ENCODE measurements at regions not wholly inside any gene's neighbourhood (a gene's known extent, or its start where the extent isn't known, plus 50 kb on each side); places are given as distances from the start of the nearest gene placed in this dataset.

- ATAC-seq (no peak), DNase-seq (no peak)
- H3K36me3 ChIP-seq = no peaks in the 10 kb centered on the region
- H3K27me3 ChIP-seq = no peaks in the 10 kb centered on the region
- H3K9me3 ChIP-seq = no peaks in the 10 kb centered on the region
- TF ChIP-seq CTCF (IDR thresholded peaks at IDR 0.05) = no peak
- H3K27ac ChIP-seq = no peak overlapping the region
- H3K4me1 ChIP-seq = no peaks in the 10 kb centered on the region
- intact Hi-C loops (cut with DNase I) = no loop called here
- H3K4me3 ChIP-seq = no peak overlapping the region
Measured at GRCh38 chr15:91733661-91734060, 119.8 kb upstream of the SLCO3A1 start.

- no peak for TF ChIP-seq CTCF (IDR thresholded peaks at IDR 0.05)
- Histone ChIP-seq H3K27me3 (peaks cover 0 to 9% of the 10 kb centered on the region in 2 donors), H3K27ac (no peak overlapping the region), H3K4me3 (no peak overlapping the region), H3K9me3 (no peaks in the 10 kb centered on the region), H3K36me3 (no peaks in the 10 kb centered on the region), H3K4me1 (no peaks in the 10 kb centered on the region)
- ATAC-seq = peak; percentile 38
- intact Hi-C loops (cut with DNase I) = no loop called here
- DNase-seq = peak in 1 of 4 donors; percentile 6
Measured at GRCh38 chr15:91737151-91737818, 116.2 kb upstream of the SLCO3A1 start.

- Histone ChIP-seq H3K36me3 (no peaks in the 10 kb centered on the region), H3K27me3 (peaks cover 0 to 16% of the 10 kb centered on the region in 2 donors), H3K4me1 (no peaks in the 10 kb centered on the region), H3K4me3 (no peak overlapping the region), H3K9me3 (no peaks in the 10 kb centered on the region), H3K27ac (no peak overlapping the region)
- no peak for TF ChIP-seq CTCF (IDR thresholded peaks at IDR 0.05)
- DNase-seq (no peak), ATAC-seq (no peak)
- intact Hi-C loops (cut with DNase I) = no loop called here
Measured at GRCh38 chr15:91741986-91742385, 111.5 kb upstream of the SLCO3A1 start.

- no peak for TF ChIP-seq CTCF (IDR thresholded peaks at IDR 0.05)
- H3K4me3 ChIP-seq = no peak overlapping the region
- H3K9me3 ChIP-seq = no peaks in the 10 kb centered on the region
- H3K27ac ChIP-seq = no peak overlapping the region
- intact Hi-C loops (cut with DNase I) = no loop called here
- no peaks in the 10 kb centered on the region for H3K36me3 ChIP-seq
- peaks cover 0 to 6% of the 10 kb centered on the region in 2 donors for H3K27me3 ChIP-seq
- no peak for DNase-seq
- no peak for ATAC-seq
- H3K4me1 ChIP-seq = no peaks in the 10 kb centered on the region
Measured at GRCh38 chr15:91751611-91752010, 101.9 kb upstream of the SLCO3A1 start.

- Histone ChIP-seq H3K27ac (no peak overlapping the region), H3K4me3 (no peak overlapping the region), H3K36me3 (no peaks in the 10 kb centered on the region), H3K4me1 (no peaks in the 10 kb centered on the region), H3K9me3 (no peaks in the 10 kb centered on the region), H3K27me3 (peaks cover 0 to 11% of the 10 kb centered on the region in 2 donors)
- DNase-seq (peak in 1 of 4 donors; percentile 40), ATAC-seq (peak; percentile 33)
- no peak for TF ChIP-seq CTCF (IDR thresholded peaks at IDR 0.05)
- intact Hi-C loops (cut with DNase I) = no loop called here
Measured at GRCh38 chr15:91752081-91752785, 101.3 kb upstream of the SLCO3A1 start.

Data from left lung (tissue), 4 donors.